ENCODE measurements at regions not wholly inside any gene's neighbourhood (a gene's known extent, or its start where the extent isn't known, plus 50 kb on each side); places are given as distances from the start of the nearest gene placed in this dataset.

GRCh38 chr1:58983162-58983561 lies 199.3 kb upstream of the JUN start:
- DNase-seq (ENCODE audit: low read depth in 2 of 2), result peak in 1 of 2 donors; percentile 26
- TF ChIP-seq CTCF (IDR thresholded peaks at IDR 0.05; ENCODE audit: low read depth, low read length), result no peak
- no peak overlapping the region for H3K4me3 ChIP-seq (replicated peaks in 1 of 2; ENCODE audit: low read depth in 2 of 2, low read length in 2 of 2)

- TF ChIP-seq CTCF (IDR thresholded peaks at IDR 0.05; ENCODE audit: low read depth, low read length), result no peak
- H3K4me3 ChIP-seq (replicated peaks in 1 of 2; ENCODE audit: low read depth in 2 of 2, low read length in 2 of 2), result no peak overlapping the region
Observed at GRCh38 chr1:58983633-58984245, 199.9 kb upstream of the JUN start.

GRCh38 chr1:58986996-58987767 lies 203.3 kb upstream of the JUN start:
- TF ChIP-seq CTCF (IDR thresholded peaks at IDR 0.05; ENCODE audit: low read depth, low read length), result no peak
- DNase-seq (ENCODE audit: low read depth in 2 of 2), result peak in 1 of 2 donors; percentile 8
- no peak overlapping the region for H3K4me3 ChIP-seq (replicated peaks in 1 of 2; ENCODE audit: low read depth in 2 of 2, low read length in 2 of 2)

More at GRCh38 chr1:58983633-58984245, 199.9 kb upstream of the JUN start:
- peak; percentile 26 to 29 for DNase-seq (ENCODE audit: low read depth in 2 of 2)

GRCh38 chr1:58988752-58989151 lies 204.9 kb upstream of the JUN start:
- no peak for DNase-seq (ENCODE audit: low read depth in 2 of 2)
- no peak overlapping the region for H3K4me3 ChIP-seq (replicated peaks in 1 of 2; ENCODE audit: low read depth in 2 of 2, low read length in 2 of 2)
- no peak for TF ChIP-seq CTCF (IDR thresholded peaks at IDR 0.05; ENCODE audit: low read depth, low read length)

GRCh38 chr1:58989845-58990244 lies 206.0 kb upstream of the JUN start:
- TF ChIP-seq CTCF (IDR thresholded peaks at IDR 0.05; ENCODE audit: low read depth, low read length), result no peak
- DNase-seq (ENCODE audit: low read depth in 2 of 2), result no peak
- H3K4me3 ChIP-seq (replicated peaks in 1 of 2; ENCODE audit: low read depth in 2 of 2, low read length in 2 of 2), result no peak overlapping the region

- no peak for DNase-seq (ENCODE audit: low read depth in 2 of 2)
- no peak overlapping the region for H3K4me3 ChIP-seq (replicated peaks in 1 of 2; ENCODE audit: low read depth in 2 of 2, low read length in 2 of 2)
- TF ChIP-seq CTCF (IDR thresholded peaks at IDR 0.05; ENCODE audit: low read depth, low read length), result no peak
Observed at GRCh38 chr1:58991305-58991704, 207.5 kb upstream of the JUN start.

Data from cardiac fibroblast (primary cell).